Fibroblast of mammary gland (primary cell): ENCODE measurements at regions not wholly inside any gene's neighbourhood (a gene's known extent, or its start where the extent isn't known, plus 50 kb on each side); places are given as distances from the start of the nearest gene placed in this dataset.

Source experiments
- DNase-seq: peaks from one replicate; pipeline ENCODE4 v3.0.0-alpha.2; 2010; ENCODE audit warnings: low read depth
- H3K4me3 ChIP-seq: 2 replicates; pipeline ENCODE4 v1.5.1; 2011; ENCODE audit warnings: low read depth, mild to moderate bottlenecking, low read length, moderate library complexity; ENCODE audit not compliant: control insufficient read depth
- TF ChIP-seq, protein P1 (sequence below): conservative IDR thresholded peaks from 2 replicates; pipeline ENCODE4 v1.5.1; 2011; ENCODE audit warnings: low read depth, low read length, inconsistent platforms; ENCODE audit not compliant: control insufficient read depth, insufficient read depth

DNA sequence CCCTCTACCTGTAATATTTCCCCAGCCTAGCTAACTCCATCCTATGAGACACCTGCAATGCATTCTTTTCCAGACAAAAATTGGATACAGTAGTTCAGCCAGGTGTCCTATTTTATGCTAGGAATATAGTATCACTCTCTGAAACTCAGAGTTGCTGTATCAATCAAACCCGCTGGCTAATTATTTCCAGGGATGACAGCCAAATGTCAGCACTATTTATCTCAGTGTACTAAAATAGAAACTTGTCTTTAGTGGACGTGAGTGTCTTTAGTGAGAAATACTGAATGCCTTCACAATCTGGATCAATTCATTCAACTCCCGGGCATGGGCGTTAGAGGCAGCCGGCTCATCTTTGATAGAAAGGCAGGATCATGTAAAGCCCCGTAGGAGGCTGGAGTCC lies 196.2 kb downstream of the RBM46 start:
- TF ChIP-seq, protein P1, sequence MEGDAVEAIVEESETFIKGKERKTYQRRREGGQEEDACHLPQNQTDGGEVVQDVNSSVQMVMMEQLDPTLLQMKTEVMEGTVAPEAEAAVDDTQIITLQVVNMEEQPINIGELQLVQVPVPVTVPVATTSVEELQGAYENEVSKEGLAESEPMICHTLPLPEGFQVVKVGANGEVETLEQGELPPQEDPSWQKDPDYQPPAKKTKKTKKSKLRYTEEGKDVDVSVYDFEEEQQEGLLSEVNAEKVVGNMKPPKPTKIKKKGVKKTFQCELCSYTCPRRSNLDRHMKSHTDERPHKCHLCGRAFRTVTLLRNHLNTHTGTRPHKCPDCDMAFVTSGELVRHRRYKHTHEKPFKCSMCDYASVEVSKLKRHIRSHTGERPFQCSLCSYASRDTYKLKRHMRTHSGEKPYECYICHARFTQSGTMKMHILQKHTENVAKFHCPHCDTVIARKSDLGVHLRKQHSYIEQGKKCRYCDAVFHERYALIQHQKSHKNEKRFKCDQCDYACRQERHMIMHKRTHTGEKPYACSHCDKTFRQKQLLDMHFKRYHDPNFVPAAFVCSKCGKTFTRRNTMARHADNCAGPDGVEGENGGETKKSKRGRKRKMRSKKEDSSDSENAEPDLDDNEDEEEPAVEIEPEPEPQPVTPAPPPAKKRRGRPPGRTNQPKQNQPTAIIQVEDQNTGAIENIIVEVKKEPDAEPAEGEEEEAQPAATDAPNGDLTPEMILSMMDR: no peak
- no peak for DNase-seq
- no peak overlapping the region for H3K4me3 ChIP-seq

DNA sequence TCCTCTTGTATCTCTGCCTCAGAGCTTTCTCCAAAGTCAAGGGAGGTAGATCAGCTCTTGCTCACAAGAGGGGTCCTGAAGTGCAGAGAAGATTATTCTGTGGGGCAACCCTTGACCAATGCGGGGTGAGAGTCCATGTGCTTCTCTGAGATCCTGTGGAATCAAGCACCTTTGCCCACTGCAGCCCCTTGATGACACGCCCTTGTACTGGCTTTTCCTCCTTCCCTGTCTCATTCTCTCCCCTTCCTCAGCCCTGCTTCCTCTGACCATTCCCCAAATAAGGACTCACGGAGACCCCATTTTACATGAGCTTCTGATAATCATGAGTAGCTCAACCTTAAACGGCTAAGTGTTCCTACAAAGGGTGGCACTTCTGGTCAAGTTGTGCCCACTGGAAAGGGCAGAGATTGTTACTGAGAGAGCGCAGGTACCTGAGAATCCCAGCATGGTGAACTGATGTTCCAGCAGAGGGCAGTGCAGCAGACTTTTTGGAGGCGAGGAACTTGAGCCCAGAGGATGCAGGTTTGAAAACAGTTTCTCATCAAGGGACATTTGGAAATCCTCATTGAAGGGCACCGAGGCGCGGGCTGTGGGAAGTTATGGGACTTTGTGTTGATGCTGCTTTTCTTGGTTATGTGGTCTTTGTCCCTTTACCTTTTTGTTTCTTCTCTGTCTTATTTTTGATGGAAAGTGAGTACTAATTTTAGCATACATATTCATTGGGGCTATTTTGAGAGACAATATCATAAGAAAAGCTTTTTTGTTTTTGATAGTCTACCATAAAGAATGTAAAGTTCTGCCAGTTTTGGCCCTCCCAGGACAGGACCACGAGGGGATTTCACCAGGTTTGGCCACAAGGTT lies 201.3 kb downstream of the RBM46 start:
- DNase-seq: peak; percentile 80
- no peak overlapping the region for H3K4me3 ChIP-seq
- TF ChIP-seq, protein P1: peak; percentile 89

DNA sequence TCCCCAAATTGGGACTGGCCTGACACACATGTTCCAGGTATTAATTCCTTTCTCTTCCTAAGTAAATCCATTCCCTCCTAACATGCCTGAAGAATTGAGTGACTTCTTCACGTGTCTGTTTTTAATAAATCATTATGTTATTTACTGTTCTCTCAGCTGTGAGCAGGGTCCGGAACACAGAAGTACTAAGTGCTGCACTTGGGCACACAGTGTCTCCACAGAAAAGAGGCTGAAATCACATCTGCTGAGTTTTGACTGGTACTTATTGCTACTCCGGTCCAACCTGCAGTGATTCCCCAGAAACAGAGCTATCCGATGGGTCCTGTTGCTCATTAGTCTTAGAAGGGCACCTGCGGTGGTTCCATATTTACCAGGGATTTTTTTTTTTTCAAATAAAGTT lies 202.6 kb downstream of the RBM46 start:
- no peak overlapping the region for H3K4me3 ChIP-seq
- DNase-seq: no peak
- TF ChIP-seq, protein P1: no peak

DNA sequence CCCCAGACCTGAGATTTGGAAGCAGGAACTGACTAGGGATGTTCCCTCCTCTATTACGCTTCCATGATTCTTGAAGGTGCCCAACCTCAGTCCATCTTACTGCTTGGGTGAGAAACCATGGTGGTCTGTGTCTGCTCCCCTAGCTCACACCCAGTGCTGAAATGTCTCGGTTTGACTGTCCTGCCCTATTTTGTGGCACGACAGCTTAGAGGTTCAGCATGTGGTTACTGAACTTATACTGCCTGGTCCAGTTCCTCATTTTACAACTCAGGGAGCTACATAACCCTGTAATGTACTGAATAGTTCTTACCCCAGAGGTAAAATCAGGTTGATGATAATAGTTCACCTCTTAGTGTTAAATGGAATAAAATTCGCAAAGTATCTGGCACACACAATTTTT lies 203.1 kb downstream of the RBM46 start:
- no peak overlapping the region for H3K4me3 ChIP-seq
- TF ChIP-seq, protein P1: no peak
- no peak for DNase-seq

DNA sequence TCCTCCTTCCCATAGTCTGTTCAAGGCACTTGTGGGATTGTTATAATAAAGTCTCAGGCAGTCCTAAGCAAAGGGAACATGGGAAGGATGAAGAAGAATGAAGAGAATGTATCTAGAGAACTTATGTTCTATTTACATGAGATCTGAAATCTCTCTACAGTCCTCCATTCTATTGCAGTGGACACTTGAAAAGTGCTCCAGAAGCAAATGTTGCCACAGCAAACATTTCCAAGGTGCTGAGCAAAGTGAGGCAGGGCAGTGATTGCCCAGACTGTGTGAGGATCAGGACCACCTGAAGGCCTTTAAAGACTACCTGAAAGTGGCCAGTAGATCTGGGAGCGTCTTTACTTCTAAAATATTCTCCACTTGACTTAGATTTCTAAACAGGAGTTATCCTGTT lies 203.5 kb downstream of the RBM46 start:
- no peak overlapping the region for H3K4me3 ChIP-seq
- no peak for DNase-seq
- TF ChIP-seq, protein P1: no peak

DNA sequence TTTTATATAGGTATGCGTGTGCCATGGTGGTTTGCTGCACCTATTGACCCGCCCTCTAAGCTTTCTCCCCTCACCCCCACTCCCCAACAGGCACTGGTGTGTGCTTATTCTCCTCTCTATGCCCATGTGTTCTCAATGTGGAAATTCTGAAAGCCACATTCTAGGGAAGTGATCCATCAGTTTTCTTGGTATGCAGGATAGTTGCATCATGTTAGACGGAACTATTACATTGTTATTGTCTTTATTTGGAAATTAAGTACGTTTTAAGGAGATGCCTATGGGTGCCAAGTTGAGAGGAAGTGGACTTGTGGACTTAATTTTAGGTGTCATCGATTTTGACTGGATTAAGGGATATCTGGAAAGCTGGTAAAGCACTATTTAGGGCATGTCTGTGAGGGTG lies 204.6 kb downstream of the RBM46 start:
- no peak overlapping the region for H3K4me3 ChIP-seq
- TF ChIP-seq, protein P1: no peak
- peak; percentile 73 for DNase-seq
